ENCODE measurements at regions not wholly inside any gene's neighbourhood (a gene's known extent, or its start where the extent isn't known, plus 50 kb on each side); places are given as distances from the start of the nearest gene placed in this dataset.
"Not testable (repeated sequence)": the region's sequence is repeated elsewhere in the genome, so short reads cannot be mapped to it uniquely, and the experiment has no call there.

DNA sequence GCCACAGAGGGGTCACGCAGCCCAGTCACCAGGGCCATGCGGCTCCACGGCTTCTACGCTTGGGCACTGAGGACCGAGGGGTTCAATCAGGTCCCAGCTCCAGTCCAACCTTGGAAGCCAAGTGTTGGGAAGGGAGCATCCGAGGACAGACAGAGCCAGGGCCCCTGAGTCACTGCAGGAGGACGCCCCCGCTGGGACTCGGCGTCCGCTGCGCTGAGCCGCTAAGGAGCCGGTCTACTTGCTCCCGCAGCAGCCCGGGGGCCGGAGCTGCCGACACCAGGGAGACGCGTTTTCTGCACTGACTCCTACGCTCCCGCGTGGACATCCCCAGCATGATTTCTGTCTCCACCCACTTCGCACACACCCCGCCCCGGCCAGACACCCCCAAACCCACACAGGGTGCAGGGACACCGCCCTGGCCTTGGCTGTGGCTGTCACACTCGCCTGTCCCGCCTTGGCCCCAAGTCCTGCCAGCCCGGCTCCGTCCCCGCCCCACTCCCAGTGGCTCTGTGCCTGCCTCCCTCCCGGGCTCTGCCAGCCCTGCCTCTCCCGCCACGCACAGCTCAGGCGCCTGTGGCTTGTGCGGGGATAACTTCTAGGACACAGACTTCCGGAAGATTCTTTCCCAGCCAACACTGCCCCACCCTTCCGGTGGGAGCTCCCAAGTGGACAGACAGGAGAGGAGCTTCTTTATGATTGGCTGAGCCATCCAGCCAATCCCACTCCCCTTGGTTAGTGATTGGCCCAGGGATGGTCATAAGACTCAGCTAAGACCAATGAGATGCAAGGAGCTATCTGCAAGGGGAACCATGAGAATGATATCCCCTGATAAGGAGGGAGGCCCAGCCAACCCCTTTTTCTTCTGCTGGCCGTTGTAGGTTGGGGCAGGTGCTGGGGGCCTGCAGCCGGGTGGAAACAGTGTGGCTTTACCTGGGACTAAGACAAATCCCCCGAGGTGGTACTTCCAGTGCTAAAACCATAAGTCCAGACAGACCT, 118.9 kb upstream of the SFSWAP start:
- no peak for DNase-seq

DNA sequence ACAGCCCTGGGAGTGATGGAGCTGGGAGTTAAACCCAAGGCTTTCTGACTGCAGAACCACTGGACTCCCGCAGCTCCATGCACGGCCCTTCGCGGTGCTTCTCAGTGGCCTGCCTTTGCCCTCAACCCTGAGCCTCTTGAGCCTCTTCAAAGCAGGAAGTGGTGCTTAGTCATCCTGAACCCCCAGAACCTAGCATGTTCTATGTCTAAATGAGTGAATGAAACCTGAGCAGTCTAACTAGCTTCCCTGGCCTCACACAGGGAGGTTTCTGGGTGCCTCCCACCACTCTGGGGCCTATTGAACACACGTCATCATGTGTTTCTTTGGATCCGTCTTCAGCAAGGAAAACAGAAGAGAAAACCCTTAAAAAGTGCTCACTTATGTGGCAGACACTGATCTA, 117.9 kb upstream of the SFSWAP start:
- no peak for DNase-seq

DNA sequence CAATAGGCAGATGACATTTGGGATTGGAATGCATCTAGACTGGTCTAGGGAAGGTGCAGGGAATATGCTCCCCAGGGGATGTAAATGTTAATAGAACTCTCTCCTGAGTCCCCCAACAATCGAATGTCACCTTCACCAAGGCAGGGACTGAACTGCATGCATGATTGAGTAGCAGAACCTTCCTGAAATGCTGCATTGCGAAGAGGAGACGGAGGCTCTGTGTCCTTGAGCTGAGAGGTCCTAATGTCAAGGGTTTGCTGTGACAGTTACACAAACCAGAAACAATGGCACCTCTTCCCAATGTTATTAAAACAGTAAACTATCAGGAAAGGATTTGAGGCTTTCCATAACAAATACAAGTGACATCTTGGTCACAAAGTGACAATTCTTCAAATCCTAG, 117.5 kb upstream of the SFSWAP start:
- no peak for DNase-seq

DNA sequence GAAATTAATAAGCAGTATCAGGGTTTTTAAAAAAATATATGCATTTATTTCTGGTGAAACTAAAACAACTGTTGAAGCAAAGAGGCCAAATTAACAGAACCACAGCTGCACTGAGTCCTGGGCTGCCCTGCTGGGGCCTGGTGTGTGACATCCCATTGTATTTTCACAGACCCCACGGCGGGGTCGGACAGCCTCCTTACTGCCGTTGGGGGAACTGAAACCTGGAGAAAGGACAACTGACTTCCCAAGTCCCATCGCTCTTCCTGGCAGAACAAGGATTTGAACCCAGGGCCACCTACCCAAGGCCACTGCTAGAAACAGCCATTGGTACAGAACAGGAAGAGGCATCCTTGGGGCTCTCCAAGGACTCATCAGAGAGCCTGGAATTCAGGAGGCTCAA, 114.8 kb upstream of the SFSWAP start:
- no peak for DNase-seq

DNA sequence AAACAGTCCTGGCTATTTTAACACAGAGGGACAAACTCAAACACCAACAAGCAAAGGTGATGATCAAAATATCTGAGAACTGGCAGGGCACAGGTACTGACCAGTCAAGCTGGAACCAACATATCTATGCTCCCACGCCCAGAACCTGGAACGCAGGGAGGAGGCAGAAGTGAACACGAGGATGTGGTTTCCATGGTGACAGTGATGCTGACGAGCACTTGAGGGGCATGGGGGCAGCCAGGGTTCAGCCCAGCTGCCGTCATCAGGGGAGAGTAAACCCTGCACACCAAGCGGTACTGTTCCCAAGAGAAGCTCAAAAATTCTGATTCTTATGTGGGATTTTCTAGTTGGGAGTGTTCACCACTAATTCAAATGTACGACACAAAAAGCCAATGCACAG, 113.6 kb upstream of the SFSWAP start:
- no peak for DNase-seq

DNA sequence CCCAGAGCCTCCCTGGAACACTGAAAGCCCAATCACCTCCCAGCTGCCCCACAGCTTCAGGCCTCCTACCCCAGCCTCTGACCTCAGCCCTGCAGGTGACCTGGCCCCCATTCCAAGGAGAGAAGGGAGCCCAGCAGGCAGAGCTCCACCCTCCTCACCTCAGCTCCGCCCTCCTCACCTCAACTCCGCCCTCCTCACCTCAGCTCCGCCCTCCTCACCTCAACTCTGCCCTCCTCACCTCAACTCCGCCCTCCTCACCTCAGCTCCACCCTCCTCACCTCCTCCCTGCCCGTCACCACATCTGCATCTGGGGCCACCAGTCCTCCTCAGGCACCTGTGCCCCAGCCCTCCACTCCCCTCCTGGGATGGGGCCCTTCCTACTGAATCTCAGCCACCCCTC, 112.2 kb upstream of the SFSWAP start:
- DNase-seq, result no peak

DNA sequence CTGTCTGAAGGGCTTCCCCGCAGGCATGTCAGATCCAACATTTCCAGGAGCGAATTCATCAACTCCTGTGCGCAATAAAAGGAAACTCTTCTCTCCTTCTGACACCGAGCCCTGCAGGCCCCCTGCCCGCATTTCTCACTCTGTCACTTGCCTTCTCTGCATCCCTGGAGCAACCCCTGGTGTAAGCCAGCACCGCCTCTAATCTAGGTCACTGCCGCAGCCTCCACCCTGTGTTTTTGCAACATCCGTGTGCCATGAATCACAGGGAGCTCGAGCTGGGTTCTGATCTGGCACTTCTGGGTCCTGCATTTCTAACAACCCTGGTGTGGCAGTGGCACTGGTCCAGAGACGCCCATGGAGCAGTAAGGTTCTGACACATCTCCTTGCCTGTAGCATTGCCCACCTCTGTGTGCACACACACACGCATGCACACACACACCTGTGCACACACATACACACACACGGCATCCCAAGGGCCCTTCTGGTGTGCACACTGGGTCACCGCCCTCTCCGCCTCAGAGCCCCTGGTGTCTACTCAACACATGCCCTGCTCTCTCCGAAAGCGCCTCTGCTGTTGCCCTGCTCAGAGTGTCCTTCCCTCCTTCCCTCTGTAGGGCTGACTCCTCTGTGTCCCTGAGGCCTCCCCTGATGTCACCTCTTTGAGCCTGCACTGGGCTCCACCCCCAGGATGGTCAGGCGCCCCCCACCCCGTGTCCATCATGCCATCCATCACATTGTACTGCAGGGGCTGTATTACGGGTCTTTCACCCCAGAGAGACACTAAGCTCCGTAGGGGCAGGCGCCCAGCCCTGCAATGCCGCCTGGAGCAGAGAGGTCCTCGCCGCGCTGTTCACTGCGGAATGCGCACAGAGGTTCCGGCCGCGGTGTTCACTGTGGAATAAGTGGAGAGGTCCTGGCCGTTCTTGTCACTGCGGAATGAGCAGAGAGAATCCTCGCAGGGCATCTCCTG, 111.4 kb upstream of the SFSWAP start:
- DNase-seq, result no peak

DNA sequence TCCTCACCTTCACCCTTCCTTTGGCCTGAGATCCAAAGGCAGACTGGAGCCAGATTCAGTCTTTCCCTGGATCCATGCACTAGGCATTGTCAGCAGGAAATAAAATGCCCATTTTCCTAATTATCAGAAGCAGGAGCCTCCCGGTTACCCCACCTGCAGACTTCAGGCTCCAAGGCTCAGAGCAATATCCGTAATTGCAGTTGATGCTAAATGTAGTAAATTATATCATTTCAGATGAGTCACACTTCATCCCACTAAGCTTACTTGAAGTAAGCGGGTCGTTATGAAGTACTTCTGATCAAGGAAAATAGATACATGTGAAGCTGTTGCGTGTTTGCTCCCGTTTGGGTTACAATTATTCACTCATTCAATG, 110.7 kb upstream of the SFSWAP start:
- no peak for DNase-seq

DNA sequence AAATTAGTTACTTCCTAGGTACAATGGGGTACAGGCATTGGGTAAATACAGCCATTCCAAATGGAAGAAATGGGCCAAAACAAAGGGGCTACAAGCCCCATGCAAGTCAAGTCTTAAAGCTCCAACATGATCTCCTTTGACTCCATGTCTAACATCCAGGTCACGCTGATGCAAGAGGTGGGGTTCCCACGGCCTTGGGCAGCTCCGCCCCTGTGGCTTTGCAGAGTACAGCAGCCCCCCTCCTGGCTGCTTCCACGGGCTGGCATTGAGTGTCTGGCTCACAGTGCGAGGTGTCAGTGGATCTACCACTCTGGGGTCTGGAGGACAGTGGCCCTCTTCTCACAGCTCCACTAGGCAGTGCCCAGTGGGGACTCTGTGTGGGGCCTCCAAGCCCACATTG, 109.4 kb upstream of the SFSWAP start:
- DNase-seq, result not testable (repeated sequence)

DNA sequence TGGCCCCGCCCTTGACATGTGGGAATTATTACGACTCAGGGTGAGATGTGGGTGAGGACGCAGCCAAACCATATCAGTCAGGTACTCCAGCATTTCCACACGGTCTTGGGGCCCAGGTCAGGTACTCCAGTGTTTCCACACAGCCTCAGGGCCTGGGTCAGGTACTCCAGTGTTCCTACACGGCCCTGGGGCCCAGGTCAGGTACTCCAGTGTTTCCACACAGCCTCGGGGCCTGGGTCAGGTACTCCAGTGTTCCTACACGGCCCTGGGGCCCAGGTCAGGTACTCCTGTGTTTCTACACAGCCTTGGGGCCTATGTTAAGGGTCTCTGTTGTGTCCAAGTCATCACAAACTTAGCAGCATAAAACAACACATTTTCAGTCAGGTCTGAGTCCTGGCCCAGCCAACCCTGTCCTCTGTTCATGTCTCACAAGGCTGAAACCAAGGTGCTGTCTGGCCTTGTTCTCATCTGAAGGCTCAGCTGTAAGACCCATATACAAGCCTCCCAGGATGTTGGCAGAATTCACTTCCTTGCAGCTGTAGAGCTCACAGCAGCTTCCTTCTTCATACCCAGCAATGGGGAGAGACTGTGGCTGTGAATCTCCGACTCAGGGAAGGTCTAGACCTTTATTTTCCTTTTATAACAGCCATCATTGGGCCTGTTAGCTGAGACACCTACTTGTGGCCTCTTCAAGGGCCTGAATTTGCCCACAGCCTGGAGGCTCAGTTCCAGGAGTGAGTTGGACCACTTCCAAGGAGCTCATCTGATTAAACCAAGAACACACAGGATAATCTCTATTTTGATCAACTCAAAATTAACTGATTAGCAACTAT, 107.6 kb upstream of the SFSWAP start:
- DNase-seq, result peak; percentile 59 to 85

DNA sequence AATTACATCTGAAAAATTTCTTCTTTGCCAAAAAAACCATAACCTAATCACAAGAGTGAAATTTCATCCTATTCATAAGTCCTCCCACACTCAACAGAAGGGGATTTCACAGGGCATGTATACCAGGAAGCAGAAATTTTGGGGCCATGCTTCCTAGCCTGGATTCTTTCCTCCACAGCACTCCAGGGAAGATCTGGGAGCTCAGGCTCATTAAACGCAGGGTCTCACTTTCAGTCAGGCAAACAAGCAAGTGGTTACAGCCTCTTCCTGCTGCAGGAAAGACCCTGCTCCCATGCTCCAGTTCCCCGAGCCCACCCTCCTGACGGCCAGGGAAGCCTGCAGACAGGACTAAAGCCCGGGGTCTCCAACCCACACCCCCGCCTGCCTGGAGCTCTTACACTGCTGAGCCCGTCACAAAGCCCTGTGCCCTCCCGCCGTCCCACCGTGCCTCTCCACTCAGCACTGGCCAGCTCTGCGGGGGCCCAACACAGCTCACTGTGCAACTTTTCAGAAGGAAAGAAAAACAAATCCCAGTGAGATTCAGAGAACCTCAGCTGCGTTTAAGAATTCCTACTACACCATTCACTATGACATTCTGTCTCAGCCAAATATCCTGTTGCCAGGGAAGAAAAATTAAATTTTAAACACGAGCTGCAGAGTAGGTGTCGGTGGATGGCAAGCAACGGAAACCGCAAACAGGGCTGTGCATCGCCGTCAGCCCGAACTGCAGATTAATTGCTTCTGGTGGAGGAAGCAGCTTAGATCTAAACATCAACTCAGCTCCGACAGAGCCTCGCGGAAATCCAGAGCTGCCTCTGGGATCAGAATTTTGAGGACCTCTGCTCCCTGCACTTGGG, 106.7 kb upstream of the SFSWAP start:
- DNase-seq, result peak; percentile 91 to 95

DNA sequence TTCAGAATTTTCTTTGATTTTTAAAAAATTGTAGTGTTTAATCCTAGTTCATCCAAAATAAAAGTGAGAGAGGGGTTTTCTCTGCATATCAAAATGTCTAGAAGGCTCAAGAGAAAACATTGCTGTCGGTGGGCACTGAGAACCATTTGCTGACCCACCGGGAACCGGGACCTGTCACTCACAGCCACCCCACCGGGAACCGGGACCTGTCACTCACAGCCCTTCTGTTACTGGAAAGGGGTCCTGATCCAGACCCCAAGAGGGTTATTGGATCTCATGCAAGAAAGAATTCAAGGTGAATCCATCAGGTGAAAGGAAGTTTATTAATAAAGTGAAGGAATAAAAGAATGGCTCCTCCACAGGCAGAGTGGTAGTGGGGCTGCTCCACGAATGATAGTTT, 106.0 kb upstream of the SFSWAP start:
- DNase-seq, result no peak

DNA sequence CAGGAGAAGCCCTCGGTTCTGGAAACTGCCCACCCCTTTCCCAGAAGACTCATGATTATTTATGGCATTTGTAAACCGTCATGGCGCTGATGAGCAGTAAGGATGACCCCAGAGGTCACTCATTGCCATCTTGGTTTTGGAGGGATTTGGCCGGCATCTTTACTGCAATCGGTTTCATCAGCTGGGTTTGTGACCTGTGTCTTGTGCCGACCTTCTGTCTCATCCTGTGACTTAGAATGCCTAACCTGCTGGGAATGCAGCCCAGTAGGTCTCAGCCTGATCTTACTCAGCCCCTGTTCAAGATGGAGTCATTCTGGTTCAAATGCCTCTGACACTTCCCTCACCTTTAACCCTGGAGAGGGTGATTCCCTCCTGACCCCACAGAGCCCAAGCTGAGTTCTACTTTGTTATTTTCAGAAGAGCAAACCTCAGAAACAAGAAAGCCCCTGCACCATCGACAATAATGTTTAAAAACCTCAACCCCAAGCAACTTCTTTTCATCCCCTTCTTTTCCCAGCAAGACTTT, 105.5 kb upstream of the SFSWAP start:
- DNase-seq, result no peak

DNA sequence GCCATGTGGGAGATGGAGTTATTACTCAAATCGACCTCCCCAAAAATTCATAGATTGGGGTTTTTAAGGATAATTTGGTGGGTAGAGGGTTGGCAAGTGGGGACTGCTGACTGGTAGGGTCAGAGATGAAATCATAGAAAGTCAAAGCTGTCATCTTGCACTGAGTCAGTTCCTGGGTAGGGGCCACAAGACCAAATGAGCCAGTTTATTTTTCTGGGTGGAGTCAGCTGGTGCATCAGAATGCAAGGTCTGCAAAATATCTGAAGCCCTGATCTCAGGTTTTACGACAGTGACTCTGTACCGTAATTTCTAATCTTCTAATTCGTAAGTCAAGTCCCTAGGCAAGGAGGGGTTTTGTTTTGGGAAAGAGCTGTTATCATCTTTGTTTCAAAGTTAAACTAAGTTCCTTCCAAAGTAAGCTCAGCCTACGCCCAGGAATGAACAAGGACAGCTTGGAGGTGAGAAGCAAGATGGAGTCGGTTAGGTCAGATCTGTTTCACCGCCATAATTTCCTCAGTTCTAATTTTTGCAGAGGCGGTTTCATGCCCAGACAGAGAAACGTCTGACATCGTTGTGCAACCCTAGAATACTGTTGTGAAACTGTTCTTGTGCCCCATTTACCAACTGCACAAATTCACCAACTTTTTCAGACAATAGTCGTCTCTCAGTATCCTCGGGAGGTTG, 104.5 kb upstream of the SFSWAP start:
- no peak for DNase-seq

DNA sequence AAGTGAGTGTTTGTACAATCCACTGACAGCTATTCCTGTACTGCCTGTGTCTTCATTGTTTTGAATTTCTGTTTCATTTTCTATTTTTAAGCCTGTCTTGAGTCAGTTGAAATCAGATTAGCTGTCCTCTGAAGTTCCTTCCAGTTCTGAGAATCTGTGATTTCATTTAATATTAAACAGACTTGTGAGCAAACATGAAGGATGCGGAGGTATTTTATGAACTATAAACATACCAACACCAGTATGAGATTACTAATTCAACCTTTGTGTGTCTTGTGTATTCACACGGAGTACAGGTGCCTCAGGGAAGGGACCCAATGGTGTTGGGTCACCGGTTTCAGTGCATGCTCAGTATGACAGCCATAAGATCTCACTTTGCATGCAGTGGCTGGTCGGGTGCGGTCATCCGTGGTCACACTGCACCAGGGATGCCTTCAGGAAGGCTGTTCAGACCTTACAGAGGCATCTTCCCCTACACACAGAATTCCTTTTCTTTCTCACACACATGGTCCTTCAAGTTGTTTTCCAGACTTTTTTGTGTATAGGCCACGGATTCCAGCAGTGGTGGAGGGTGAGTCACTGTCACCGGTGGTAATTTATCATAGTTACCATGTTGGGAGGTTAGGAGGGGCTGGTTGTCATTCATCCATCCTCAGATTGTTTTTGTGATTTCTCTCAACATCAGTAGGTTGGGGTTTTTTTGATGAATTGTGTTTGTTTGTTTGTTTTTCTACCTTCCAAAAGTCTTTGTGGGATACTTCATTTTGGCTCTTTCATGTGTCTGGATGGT, 103.0 kb upstream of the SFSWAP start:
- DNase-seq, result no peak

DNA sequence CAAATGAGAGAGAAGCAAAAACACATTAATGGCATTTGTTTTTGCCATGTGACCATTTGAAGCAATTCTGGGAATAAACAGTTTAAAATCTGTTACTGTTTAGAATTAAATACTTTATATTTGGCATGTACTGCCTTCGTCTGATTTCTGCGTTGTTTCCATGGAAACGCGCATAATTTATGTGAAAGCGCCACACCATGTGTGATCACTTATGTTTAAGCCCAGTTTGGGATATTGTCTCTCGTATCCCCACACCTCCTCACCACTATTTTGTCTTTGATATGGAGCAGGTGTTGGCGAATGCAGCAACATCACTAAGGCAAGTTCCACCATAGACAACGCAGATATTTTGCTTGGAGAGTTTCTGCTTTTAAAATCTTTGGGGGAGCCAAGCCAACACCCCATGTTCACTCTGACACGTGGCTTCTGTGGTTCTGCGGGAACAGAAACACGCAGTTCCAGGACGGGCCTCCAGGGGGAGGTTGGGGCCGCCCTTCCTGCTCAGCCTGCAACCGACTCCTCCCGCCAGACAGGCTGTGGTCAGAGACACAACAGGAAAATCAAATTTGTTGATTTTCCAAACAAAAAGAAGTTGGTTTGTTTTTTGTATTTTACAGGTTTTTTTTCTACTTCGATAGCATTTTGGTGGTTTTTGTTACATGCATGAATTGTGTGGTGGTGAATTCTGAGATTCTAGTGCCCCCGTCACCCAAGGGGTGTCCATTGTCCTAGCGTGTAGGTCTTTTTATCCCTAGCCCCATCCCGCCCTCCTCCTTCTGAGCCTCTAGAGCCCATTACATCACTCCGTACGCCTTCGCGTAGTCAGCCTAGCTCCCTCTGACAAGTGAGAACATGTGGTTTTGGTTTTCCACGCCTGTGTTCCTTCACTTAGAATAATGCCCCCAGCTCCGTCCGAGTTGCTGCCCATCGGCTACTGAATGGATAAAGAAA, 101.9 kb upstream of the SFSWAP start:
- peak; percentile 45 to 49 for DNase-seq

DNA sequence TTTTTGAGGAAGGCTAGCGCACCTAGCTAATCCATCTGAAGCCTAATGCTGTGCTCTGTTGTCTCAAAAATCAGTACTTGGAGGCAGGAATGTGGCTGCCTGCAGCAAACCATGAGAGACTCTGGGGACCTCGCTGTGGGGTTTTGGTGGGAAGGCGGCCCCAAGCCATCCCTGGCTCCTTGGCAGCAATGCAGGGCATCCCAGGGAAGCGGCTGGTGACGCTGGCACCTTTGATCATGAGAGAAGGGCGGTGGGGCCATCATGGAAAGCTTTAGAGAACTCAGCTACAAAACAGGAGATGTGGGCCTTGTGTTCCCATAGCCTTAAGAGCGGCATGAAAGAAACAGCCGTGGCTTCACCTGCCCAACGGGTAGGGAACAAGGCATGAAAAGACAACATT, 101.1 kb upstream of the SFSWAP start:
- no peak for DNase-seq

DNA sequence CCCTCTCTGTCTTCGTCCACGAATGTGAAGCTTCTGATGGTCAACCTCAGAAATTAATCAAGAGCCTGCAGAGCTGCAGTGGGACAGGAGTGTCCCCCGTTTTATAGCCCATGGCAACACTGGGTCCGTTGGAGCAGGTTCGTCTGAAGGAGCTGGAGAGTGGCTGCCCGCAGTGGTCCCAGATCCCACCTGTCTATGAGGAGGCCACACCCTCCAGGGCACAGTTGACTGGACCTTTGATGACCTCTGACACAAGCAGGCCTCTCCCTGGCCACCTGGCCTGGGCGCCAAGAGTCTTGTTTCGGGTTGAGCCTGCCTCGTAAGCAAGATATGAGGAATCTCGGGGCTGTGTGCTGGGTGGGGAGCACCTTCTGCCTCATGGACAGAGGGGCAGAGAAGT, 100.7 kb upstream of the SFSWAP start:
- no peak for DNase-seq

DNA sequence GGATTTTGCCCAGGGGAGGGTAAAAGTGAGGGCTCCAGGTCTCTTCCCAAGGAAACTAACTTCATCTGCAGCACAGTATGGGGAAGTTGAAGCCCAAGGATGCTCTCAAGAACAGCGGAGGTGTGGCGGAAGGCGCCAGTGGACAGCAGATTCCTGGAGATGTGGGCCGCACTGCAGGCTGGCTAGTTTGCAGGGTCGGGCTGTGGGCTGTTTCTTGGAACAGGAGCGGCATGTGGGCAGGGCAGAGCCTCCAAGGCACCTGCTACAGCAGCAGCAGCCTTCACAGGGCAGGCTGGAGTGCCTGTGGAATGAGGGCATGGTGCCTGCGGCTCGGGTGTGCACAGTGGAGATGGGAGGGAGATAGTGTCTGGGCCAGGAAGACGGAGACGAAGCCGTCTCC, 100.0 kb upstream of the SFSWAP start:
- no peak for DNase-seq

Data from Kasumi-1 (cell line).